NCI-H345 (cell line): ENCODE measurements at regions not wholly inside any gene's neighbourhood (a gene's known extent, or its start where the extent isn't known, plus 50 kb on each side); places are given as distances from the start of the nearest gene placed in this dataset.
"Not testable (repeated sequence)": the region's sequence is repeated elsewhere in the genome, so short reads cannot be mapped to it uniquely, and the experiment has no call there.

ENCODE experiments used
- DNase-seq: peaks from one replicate; lab custom pipeline; 2025; lab: John Stamatoyannopoulos, UW

GRCh38 chr20:53891306-53891894 lies 179.0 kb downstream of the BCAS1 start:
- no peak for DNase-seq

- DNase-seq: no peak
Measured at GRCh38 chr20:53890443-53891305, 179.7 kb downstream of the BCAS1 start.

- DNase-seq: no peak
Measured at GRCh38 chr20:53889411-53890148, 180.8 kb downstream of the BCAS1 start.

- no peak for DNase-seq
Measured at GRCh38 chr20:53888951-53889350, 181.4 kb downstream of the BCAS1 start.

GRCh38 chr20:53888510-53888909 lies 181.9 kb downstream of the BCAS1 start:
- DNase-seq: no peak

- no peak for DNase-seq
Measured at GRCh38 chr20:53887973-53888372, 182.4 kb downstream of the BCAS1 start.

GRCh38 chr20:53884859-53885541 lies 185.4 kb downstream of the BCAS1 start:
- no peak for DNase-seq

- DNase-seq: no peak
Measured at GRCh38 chr20:53883098-53883911, 187.1 kb downstream of the BCAS1 start.

GRCh38 chr20:53882438-53882986 lies 187.9 kb downstream of the BCAS1 start:
- not testable (repeated sequence) for DNase-seq

- DNase-seq: no peak
Measured at GRCh38 chr20:53881362-53881761, 189.0 kb downstream of the BCAS1 start.

- no peak for DNase-seq
Measured at GRCh38 chr20:53880108-53880641, 190.2 kb downstream of the BCAS1 start.

- DNase-seq: no peak
Measured at GRCh38 chr20:53879048-53879684, 191.2 kb downstream of the BCAS1 start.

- DNase-seq: no peak
Measured at GRCh38 chr20:53878262-53879047, 191.9 kb downstream of the BCAS1 start.

GRCh38 chr20:53876956-53877355 lies 193.4 kb downstream of the BCAS1 start:
- no peak for DNase-seq

- no peak for DNase-seq
Measured at GRCh38 chr20:53876470-53876869, 193.9 kb downstream of the BCAS1 start.

- no peak for DNase-seq
Measured at GRCh38 chr20:53875452-53875851, 194.9 kb downstream of the BCAS1 start.

GRCh38 chr20:53874706-53875105 lies 195.7 kb downstream of the BCAS1 start:
- no peak for DNase-seq

GRCh38 chr20:53874104-53874503 lies 196.3 kb downstream of the BCAS1 start:
- no peak for DNase-seq

GRCh38 chr20:53873230-53873604 lies 197.2 kb downstream of the BCAS1 start:
- DNase-seq: no peak
